HG03025 (cell line): ENCODE measurements at regions not wholly inside any gene's neighbourhood (a gene's known extent, or its start where the extent isn't known, plus 50 kb on each side); places are given as distances from the start of the nearest gene placed in this dataset.

Source experiments
- ATAC-seq: cut with Tn5 transposase; IDR thresholded peaks from one replicate; pipeline ENCODE4 v1.9.1; 2021; ENCODE audit warnings: mild to moderate bottlenecking, moderate library complexity; ENCODE audit not compliant: unreplicated experiment, low FRiP score

DNA sequence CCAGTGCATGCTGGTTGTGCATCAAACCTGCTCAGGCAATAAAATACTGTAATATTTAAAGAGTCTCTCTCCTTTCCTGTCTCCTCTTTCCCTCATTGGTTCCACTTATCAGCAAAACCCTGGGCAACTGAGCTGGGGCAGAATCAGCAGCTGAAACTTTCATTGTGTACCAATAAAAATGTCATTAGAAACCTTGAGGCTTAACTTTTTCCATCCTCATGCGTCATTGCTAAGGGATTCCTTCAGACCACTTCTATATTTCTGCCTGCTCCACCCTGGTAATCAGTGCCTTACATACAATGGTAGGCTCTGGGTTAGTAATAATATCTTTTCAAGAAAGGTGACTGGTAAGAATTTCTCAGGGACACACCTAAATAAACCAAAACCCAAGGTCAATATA is 880.3 kb downstream of the RPA4 start:
- ATAC-seq: no peak

DNA sequence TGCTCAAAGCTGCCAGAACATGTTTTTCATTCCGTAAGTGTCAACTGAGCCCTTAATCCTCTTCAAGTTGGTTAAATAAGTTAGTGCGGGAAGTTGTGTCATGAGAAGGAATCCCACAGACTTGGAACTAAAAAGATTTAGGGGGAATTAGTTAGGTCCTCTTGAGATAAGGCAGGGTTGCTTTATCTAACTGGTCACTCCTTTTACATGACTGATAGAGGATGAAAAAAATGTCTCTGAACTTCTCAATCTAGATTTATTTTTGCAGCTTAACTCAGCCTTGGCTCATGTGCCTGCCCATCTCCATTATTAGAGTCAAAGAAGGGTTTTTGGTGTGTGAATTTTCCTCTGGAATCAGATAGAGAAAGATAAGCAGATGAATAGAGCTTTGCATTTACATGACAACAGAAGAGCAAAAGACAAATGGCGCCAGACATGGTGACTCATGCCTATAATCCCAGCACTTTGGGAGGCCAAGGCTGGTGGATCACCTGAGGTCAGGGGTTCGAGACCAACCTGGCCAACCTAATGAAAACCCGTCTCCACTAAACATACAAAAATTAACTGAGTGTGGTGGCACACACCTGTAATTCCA is 882.9 kb downstream of the RPA4 start:
- no peak for ATAC-seq

DNA sequence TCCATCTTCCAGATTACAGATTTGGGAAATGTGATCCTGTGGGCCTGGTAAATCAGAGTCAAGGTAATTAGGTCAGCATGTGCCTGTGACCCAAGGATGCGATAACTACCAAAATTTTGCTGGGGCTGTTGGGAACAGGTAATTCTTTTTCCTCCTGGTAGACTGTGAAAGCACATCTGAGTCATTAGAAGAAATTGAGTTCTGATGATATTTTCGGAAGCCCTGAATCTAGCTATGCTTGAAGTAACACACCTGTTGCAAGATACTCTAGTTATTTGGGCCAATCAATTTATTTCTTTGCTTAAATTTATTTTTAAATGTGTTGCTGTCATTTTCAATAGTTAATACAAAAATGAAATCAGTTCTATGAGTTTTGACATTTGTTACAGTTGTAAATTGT is 903.6 kb downstream of the RPA4 start:
- ATAC-seq: no peak

DNA sequence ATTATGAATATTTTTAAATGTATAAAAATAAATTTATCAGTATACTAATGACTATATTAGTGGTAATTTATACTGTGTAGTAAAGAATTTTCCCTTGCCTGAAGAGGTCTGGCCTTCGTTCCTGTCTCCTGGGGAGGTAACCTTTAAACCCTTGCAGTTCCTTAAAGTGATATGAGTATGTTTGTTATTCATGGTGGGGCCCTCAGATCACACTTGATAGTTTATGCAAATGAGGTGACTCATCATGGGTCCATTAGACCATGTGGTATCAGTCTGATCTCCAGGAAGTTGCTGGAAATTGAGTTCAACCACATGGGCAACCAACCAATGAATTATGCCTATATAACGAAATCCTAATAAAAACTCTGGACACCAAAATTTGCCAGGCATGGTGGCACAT is 904.1 kb downstream of the RPA4 start:
- no peak for ATAC-seq

DNA sequence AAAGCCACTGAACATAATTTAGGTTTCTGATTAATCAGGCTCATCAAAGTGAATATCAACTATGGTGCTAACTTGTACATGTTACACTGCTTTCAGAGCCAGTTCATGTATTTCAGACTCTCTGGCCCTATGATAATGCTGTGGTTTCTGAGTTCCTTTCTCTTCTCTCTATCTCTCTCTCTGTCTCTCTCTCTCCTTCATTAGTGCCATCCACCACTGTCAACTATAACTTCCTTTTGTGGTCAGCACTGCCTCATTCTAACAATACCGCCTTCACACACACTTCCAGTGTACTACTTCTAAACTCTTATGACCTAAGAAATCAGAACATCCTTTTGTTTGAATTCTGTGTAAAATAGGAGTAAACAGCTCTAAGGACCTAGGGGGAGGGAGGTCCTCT is 907.1 kb downstream of the RPA4 start:
- no peak for ATAC-seq

DNA sequence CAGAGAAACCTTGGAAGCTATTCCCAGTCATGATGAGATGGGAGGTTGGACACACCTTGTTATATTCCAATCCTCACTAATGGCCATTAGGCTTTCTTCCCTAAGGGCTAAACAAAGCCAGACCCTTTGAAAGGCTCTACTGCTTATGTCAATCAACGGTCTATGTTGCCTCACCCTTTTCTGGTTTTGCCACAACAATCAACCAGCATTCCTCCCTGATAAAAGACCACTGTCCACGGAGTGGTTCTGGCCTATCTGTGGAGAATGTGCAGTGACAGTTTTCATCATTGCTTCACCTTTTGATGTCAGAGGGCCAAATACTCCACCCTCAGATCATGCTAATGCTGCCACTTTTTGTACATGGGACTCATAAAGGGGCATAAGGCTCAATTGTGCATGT is 913.4 kb downstream of the RPA4 start:
- no peak for ATAC-seq

DNA sequence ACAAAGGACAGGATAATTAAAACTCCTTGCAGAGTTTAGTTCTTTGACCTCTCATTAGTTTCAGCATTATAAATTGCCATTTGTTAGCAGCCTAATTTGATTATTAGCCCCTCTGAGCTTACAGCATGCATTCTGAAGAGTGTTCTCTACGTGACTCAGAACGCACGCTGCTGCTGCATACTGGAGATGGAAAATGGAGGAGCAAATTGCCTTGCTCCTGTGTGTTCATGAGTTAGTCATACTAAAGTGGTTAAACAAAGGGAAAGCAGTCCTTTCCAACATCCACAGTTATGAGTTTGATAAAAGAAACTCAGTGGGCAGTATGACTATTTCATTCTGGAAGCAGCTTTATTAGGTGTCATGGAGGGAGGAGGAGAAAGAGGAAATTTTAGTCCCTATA is 922.5 kb downstream of the RPA4 start:
- no peak for ATAC-seq

DNA sequence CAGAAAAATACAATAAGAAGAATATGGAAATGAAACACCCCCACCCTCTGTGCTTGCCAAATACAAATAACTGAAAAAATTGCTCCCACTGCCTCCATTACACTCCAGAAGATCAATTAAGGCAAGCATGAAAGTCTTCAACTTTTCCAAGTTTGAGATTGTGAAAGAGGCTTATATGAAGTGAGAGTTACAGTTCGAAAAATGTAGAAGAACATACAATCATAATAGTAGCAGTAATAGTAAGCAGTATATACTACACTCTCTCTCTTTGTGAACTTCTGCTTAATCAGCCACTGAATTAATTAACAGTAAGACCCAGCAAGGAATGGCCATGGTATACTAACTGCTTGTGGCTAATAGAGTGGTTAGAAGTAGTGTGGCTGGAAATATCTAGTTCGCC is 923.2 kb downstream of the RPA4 start:
- ATAC-seq: no peak

DNA sequence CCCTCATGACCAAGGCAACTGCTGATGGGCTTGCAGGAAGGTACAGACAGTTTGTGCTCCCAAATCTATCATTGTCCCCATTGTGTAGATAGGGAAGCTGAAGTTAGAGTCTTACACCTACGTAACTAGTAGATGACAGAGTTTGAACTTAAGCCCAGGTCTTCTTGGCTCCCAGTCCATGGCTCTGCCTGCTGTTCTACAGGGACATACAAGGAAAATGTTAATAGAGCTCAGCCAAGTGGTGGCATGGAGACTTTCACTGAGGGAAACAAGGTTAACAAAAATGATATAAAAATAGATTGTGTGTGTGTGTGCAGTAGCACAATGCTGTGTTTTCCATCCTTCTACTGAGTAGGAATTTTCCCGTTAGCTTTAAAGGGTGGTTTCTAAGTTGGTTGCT is 936.5 kb downstream of the RPA4 start:
- ATAC-seq: no peak

DNA sequence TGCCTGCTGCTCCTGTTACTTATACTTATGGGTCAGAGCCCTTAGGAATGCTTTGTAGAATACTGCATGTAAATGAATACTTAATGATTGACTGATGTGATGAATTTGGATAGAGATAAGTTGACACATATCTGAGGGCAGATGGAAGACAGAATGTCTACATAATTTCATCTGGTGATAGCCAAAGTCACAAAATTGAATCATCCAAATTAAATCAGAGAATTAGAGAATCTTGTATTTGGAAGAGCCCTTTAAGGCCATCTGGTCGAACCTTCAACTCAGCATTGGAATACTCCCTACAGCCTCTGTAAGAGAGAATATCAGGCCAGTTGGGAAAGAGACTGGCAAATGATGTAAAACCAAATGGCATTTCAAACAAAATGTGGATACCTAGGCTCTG is 944.8 kb downstream of the RPA4 start:
- ATAC-seq: no peak

DNA sequence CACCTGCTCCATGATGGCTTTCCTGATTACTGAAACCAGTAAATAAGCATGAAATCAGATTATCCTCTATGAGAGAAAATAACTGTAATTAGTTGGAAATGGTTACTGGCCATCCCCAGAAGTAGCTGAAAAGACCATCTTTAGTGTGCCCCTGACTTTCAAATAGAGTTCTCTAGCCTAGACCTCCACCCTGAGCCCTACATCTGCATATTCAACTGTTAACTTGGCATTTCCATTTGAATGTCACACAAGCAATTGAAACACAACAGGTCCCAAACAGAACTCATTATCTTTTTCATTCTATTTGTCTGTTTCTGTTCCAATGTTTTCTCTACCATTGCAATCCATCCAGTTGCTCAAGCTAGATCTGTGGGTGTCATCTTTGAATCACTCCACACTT is 952.3 kb downstream of the RPA4 start:
- no peak for ATAC-seq

DNA sequence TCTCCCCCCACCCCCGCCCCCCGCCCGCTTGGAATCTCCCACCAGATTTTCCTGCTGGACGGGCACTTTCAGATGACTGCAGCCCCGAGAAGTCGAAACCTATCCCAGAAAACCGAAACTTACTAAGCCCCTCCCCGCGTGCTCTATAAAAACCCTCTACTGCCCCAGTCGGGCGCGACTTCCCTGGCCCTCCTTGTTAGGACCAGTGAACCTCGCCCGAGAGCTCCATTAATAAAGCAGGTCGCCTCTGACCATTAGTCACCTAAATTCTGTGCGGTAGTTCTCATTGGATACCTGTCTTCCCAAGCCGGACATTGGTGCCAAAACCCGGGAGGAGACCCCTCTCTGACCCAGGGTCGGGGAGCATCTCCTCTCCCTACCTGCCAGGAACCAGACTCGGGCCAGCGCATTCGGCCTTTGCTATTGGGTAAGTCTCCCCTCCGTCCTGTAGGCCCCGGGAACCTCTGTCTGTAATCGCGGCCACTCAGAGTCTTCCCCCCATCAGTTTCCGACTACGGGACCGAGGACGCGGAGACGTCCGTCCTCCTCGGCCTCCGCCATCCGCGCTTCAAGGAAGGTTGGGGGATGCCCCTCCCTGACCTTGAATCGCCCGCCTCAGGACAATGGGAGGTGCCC is 958.0 kb downstream of the RPA4 start:
- no peak for ATAC-seq

DNA sequence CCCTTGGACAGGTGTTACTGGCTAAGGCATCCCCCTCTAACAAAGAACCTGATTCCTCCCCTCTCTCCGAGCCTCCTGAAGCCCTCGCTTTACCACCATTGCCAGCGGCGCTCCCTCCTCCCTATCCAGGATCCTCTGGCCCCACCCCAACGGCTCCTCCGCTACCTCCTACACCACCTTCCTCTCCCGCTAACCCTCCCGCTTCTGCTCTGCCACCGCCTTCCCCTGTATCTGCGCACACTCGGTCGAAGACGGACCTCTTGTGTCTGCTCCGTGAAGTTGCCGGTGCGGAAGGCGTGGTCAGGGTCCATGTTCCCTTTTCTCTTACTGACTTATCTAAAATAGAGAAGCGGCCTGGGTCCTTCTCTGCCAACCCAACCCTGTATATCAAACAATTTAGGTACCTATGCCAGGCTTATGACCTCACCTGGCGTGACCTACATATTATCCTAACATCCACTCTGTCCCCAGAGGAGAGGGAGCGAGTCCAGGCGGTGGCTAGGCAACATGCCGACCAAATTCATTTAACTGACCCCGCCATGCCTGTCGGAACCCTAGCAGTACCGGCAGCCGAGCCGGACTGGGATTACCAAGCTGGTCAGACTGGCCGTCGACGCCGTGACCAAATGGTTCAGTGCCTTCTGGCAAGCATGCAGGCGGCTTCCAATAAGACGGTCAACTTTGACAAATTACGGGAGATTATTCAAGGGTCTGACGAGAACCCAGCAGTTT is 958.9 kb downstream of the RPA4 start:
- no peak for ATAC-seq

DNA sequence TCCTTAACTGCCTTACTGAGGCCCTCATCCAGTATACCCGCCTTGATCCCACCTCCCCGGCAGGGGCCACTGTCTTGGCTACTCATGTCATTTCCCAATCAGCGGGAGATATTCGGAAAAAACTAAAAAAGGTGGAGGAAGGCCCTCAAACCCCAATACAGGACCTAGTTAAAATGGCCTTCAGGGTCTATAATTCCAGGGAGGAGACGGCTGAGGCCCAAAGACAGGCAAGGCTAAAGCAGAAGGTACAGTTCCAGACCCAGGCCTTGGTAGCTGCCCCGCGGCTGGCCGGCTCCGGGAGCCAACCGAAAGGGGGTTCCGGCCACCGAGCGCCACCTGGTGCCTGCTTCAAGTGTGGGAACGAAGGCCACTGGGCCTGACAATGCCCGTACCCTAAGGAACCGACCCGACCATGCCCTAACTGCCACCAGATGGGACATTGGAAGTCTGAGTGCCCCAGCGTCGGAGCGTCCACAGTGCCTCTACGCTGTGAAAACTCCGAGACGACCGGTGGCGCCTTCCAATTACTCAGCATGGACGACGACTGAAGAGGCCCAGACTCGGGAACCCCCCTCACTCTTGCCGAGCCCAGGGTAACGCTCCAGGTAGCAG is 959.6 kb downstream of the RPA4 start:
- no peak for ATAC-seq

DNA sequence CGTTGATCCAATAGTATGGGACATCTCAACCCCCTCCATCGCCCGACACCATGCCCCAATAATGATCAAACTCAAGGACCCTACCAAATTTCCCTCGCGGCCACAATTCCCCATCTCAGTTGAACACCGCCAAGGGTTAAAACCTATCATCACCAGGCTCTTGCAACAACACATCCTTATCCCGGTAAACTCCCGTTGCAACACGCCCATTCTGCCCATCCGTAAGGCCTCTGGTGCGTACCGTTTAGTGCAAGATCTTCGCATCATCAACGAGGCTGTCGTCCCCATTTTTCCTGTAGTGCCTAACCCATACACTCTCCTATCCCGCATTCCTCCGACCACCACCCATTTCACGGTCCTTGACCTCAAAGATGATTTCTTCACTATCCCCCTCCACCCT is 960.5 kb downstream of the RPA4 start:
- ATAC-seq: no peak

DNA sequence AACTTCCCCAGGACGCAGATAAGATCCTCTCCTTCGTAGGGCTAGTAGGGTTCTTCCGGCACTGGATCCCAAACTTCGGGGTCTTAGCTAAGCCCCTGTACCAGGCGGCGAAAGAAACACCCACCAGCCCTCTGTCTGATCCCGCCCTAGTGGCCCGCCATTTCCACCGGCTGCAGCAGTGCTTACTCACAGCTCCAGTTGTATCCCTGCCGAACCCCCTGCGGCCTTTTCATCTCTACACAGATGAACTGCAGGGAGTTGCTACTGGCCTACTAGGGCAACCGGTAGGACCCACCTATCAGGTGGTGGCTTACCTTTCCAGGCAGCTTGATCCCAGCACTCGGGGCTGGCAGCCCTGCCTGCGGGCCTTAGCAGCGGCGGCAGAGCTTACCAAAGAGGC is 961.2 kb downstream of the RPA4 start:
- ATAC-seq: no peak

DNA sequence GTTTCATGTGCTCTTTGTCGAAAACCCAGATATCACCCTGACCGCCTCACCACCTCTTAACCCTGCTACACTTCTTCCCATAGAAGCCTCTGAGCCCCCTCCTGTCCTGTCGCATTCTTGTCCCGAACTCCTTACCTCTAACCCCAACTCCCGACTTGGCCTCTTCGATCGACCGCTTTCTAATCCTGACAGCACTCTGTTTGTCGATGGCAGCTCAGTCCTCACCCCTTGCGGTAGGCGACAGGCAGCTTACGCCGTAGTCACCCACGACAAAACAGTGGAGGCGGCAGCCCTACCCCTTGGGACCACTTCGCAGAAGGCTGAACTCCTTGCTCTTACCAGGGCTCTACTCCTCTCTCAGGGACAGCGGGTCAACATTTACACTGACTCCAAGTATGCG is 961.7 kb downstream of the RPA4 start:
- ATAC-seq: no peak

DNA sequence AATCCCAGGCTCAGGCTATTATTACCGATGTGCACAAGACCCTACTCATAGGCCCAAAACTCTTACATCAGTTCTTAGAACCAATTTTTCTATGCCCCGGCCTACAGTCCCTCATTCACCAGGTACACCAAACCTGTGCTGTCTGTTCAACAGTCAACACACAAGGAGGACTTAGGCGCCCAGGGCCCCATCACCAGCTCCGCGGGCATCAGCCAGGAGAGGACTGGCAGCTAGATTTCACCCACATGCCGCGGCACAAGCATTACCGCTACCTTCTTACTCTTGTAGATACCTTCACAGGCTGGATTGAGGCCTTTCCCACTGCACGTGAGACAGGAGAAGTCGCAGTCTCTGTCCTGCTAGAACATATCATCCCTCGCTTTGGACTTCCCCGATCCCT is 962.5 kb downstream of the RPA4 start:
- ATAC-seq: no peak

DNA sequence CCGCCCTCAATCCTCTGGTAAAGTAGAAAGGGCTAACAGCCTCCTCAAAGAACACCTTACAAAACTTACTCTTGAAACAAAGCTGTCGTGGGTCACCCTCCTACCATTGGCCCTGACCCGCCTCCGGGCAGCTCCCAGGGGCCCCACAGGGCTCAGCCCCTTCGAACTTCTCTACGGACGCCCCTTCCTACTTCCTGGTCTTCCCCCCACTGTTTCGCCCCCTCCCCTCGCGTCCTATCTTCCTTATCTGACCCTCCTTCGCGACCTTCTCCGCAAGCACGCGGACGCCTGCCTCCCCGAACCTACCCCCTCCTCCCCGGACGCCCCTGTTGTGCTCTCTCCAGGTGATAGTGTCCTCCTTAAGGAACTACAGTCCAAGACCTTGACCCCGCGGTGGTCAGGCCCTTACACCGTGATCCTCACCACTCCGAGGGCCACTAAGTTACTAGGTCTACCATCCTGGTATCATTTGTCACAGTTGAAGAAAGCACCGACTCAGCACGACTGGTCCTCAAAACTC is 963.1 kb downstream of the RPA4 start:
- no peak for ATAC-seq

DNA sequence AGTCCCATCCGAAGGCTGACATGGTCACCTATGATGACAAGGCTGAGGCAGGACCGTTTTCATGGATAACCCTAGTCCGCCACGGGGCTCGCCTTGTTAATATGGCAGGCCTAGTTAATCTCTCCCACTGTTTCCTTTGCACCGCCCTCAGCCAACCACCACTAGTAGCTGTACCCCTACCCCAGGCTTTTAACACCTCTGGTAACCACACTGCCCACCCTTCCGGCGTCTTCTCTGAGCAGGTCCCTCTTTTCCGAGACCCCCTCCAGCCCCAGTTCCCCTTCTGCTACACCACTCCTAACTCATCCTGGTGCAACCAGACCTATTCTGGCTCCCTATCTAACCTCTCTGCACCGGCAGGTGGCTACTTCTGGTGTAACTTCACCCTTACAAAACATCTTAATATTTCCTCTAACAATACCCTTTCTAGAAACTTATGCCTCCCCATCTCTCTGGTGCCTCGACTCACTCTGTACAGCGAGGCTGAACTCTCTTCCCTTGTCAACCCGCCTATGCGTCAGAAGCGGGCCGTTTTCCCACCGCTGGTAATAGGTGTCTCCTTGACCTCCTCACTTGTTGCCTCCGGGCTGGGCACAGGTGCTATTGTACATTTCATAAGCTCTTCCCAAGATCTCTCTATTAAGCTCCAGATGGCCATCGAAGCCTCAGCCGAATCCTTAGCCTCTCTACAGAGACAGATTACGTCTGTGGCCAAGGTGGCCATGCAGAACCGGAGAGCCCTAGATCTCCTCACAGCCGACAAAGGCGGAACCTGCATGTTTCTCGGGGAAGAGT is 964.4 kb downstream of the RPA4 start:
- no peak for ATAC-seq

DNA sequence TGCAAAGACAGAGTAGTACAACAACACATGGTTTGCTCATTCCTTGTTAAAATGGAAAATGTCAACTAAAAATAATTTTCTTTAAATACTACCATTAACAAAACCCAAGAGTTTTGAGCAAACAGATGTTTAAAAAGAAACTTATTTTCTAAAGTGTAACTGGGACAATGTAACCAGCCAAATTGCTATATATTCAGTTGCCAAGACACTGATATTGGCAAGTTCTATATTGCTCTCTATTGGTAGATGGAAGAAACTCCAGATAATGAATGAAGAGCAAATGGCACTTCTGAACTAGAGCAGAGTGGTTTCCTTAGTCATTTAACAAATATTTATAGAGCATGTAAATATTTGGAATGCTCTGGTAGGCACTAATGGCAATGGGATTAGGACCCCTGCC is 966.2 kb downstream of the RPA4 start:
- no peak for ATAC-seq
